ENCODE measurements at regions not wholly inside any gene's neighbourhood (a gene's known extent, or its start where the extent isn't known, plus 50 kb on each side); places are given as distances from the start of the nearest gene placed in this dataset.
"Not testable (repeated sequence)": the region's sequence is repeated elsewhere in the genome, so short reads cannot be mapped to it uniquely, and the experiment has no call there.

DNA sequence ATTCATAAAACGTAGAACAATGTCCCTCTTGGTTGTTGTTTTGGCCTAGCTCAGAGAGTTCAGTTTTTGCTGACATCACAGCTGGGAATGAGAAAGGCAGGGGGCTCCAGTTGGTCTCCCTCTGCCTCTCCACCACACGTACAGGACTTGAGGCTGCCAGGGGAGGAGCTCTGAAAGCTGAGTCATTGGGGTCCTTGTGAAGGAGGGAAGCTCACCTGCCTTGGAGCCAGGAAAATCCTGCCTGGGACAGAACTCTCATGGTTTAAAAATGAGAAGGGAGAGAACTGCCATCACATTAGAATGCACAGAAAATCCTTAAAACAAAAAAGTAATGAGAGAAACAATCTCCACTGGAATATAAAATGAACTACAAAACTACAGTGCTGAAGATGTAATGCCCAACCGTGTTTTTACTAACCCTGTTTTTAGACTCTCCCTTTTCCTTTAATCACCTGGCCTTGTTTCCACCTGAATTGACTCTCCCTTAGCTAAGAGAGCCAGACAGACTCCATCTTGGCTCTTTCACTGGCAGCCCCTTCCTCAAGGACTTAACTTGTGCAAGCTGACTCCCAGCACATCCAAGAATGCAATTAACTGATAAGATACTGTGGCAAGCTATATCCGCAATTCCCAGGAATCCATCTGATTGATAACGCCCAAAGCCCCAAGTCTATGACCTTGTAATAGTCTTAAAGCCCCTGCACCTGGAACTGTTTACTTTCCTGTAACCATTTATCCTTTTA, 58.6 kb upstream of the TARP start:
- H3K4me3 ChIP-seq (ENCODE audit: low read depth, low read length), result not testable (repeated sequence)

GRCh38 chr7:38330861-38331621, 57.6 kb upstream of the TARP start:
- H3K4me3 ChIP-seq (ENCODE audit: low read depth, low read length), result no peak overlapping the region
- TF ChIP-seq, protein P1, sequence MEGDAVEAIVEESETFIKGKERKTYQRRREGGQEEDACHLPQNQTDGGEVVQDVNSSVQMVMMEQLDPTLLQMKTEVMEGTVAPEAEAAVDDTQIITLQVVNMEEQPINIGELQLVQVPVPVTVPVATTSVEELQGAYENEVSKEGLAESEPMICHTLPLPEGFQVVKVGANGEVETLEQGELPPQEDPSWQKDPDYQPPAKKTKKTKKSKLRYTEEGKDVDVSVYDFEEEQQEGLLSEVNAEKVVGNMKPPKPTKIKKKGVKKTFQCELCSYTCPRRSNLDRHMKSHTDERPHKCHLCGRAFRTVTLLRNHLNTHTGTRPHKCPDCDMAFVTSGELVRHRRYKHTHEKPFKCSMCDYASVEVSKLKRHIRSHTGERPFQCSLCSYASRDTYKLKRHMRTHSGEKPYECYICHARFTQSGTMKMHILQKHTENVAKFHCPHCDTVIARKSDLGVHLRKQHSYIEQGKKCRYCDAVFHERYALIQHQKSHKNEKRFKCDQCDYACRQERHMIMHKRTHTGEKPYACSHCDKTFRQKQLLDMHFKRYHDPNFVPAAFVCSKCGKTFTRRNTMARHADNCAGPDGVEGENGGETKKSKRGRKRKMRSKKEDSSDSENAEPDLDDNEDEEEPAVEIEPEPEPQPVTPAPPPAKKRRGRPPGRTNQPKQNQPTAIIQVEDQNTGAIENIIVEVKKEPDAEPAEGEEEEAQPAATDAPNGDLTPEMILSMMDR (IDR thresholded peaks at IDR 0.05; ENCODE audit: borderline replicate concordance, insufficient read depth, low read depth, low read length), result peak; percentile 39; the same call in 1 of the 2 replicates

DNA sequence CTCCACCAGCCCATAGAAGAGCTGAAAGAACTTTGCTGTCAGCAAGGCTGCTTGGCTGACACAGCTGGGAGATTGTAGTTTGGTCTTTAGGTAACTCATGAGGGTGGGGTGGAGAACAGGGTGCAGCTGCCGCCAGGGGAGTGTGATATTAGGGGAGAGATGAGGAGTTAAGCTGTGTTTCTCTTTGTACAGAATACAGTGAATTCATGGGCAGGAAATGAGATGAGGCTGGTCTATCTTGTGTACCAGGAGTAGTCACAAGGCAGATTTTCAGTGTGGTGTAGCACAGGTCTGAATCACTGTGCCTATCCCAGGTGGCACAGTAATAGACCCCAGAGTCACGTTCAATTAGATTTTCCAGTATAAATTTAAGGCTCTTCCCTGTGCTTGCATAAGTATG, 56.6 kb upstream of the TARP start:
- TF ChIP-seq, protein P1 (IDR thresholded peaks at IDR 0.05; ENCODE audit: borderline replicate concordance, insufficient read depth, low read depth, low read length), result no peak
- no peak overlapping the region for H3K4me3 ChIP-seq (ENCODE audit: low read depth, low read length)

DNA sequence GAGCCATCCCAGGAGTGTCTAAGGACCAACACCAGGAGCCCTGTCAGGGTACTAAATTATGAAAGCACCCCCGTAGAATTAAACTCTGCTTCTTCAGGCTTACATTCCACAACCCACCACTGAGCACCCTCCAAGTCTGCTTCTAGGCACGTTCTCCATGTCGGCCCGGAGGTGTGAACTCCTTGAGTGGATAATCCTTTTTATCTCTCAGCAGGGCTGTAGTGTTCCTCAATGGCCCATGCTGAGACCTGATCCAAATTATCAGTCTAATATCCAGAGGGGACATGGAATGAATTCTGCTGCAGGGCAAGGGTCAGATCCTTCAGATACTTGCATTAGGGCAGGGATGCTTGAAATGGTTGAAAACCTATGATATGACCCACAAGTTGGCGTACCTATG, 55.9 kb upstream of the TARP start:
- TF ChIP-seq, protein P1 (IDR thresholded peaks at IDR 0.05; ENCODE audit: borderline replicate concordance, insufficient read depth, low read depth, low read length), result no peak

GRCh38 chr7:38328814-38329213, 55.4 kb upstream of the TARP start:
- no peak overlapping the region for H3K4me3 ChIP-seq (ENCODE audit: low read depth, low read length)
- TF ChIP-seq, protein P1 (IDR thresholded peaks at IDR 0.05; ENCODE audit: borderline replicate concordance, insufficient read depth, low read depth, low read length), result no peak

More for the DNA sequence above, 55.9 kb upstream of the TARP start:
- H3K4me3 ChIP-seq (ENCODE audit: low read depth, low read length), result no peak overlapping the region

GRCh38 chr7:38327637-38328036, 54.2 kb upstream of the TARP start:
- TF ChIP-seq, protein P1 (IDR thresholded peaks at IDR 0.05; ENCODE audit: borderline replicate concordance, insufficient read depth, low read depth, low read length), result no peak
- no peak overlapping the region for H3K4me3 ChIP-seq (ENCODE audit: low read depth, low read length)
